H1 (cell line): ENCODE measurements at regions not wholly inside any gene's neighbourhood (a gene's known extent, or its start where the extent isn't known, plus 50 kb on each side); places are given as distances from the start of the nearest gene placed in this dataset.
"Not testable (repeated sequence)": the region's sequence is repeated elsewhere in the genome, so short reads cannot be mapped to it uniquely, and the experiment has no call there.

Source experiments
- CTCF ChIA-PET: fragments of 300-600 bp; sonication (Branson Sonifier 250); formaldehyde crosslinking; loops from one replicate; lab custom pipeline; 2021; ENCODE audit not compliant: partially characterized antibody; lab: Charles Lee
- POLR2A ChIA-PET: fragments of 300-600 bp; sonication (Branson Sonifier 250); formaldehyde crosslinking; loops from one replicate; lab custom pipeline; 2021; ENCODE audit warnings: inconsistent platforms; ENCODE audit not compliant: partially characterized antibody; lab: Charles Lee
- DNase-seq, 2 experiments: peaks; one replicate each; pipeline versions ENCODE4 v3.0.0 to v3.0.0-alpha.2; 2010 to 2022; ENCODE audit warnings: low spot score in 2 of 2, low read depth in 1 of 2, mixed read lengths in 1 of 2
- FAIRE-seq: peaks from 2 replicates; lab custom pipeline; 2011; peaks lifted over from hg19 to GRCh38; lab: Jason Lieb, UNC
- H2AFZ ChIP-seq: 2 replicates; pipeline ENCODE4 v1.8.1; 2012; ENCODE audit warnings: low read length, inconsistent platforms
- H2AK5ac ChIP-seq: 2 replicates; pipeline ENCODE4 v1.6.1; 2013; ENCODE audit warnings: low read depth, low read length
- H2BK120ac ChIP-seq: replicated peaks from 2 replicates; pipeline ENCODE3; 2013; ENCODE audit warnings: low read depth, low read length, inconsistent platforms
- H2BK12ac ChIP-seq: 2 replicates; pipeline ENCODE4 v1.6.1; 2013; ENCODE audit warnings: low read depth, low read length
- H2BK15ac ChIP-seq: 2 replicates; pipeline ENCODE4 v1.6.1; 2013; ENCODE audit warnings: low read length
- H2BK20ac ChIP-seq: 2 replicates; pipeline ENCODE4 v1.6.1; 2013; ENCODE audit warnings: low read length
- H2BK5ac ChIP-seq: 2 replicates; pipeline ENCODE4 v1.6.1; 2013; ENCODE audit warnings: low read depth, low read length
- H3K14ac ChIP-seq: 2 replicates; pipeline ENCODE4 v1.6.1; 2013; ENCODE audit warnings: inconsistent platforms; ENCODE audit not compliant: insufficient read length
- H3K18ac ChIP-seq: 2 replicates; pipeline ENCODE4 v1.6.1; 2013; ENCODE audit warnings: low read length; ENCODE audit errors: extremely low read depth
- H3K23ac ChIP-seq: 2 replicates; pipeline ENCODE4 v1.6.1; 2013; ENCODE audit warnings: inconsistent platforms; ENCODE audit not compliant: insufficient read length
- H3K23me2 ChIP-seq: 2 replicates; pipeline ENCODE4 v1.6.1; 2013; ENCODE audit warnings: low read depth, low read length
- H3K27ac ChIP-seq: 2 replicates; pipeline ENCODE4 v1.6.1; 2011; ENCODE audit warnings: low read depth, low read length, inconsistent platforms
- H3K27me3 ChIP-seq, 4 experiments: replicated peaks in 1 of 4; 1 replicate in 1 of 4; 2 replicates in 3 of 4; pipeline versions ENCODE4 v1.6.1 to v1.8.1; 2011 to 2013; ENCODE audit warnings: low read length in 3 of 4, mild to moderate bottlenecking in 3 of 4, inconsistent platforms in 2 of 4, mixed read lengths in 2 of 4, moderate library complexity in 1 of 4; ENCODE audit not compliant: control insufficient read depth in 3 of 4, insufficient read depth in 3 of 4; ENCODE audit errors: extremely low read depth in 1 of 4
- H3K36me3 ChIP-seq, 4 experiments: 2 replicates each; pipeline versions ENCODE4 v1.6.1 to v1.8.1; 2011 to 2013; ENCODE audit warnings: mild to moderate bottlenecking in 4 of 4, low read length in 3 of 4, moderate library complexity in 2 of 4, control low read depth in 1 of 4, inconsistent platforms in 1 of 4; ENCODE audit not compliant: insufficient read depth in 4 of 4, control insufficient read depth in 2 of 4
- H3K4ac ChIP-seq: replicated peaks from 2 replicates; pipeline ENCODE3; 2013; ENCODE audit warnings: low read length, low read depth, mixed read lengths, inconsistent platforms; ENCODE audit not compliant: insufficient read length
- H3K4me1 ChIP-seq, 4 experiments: replicated peaks in 1 of 4; 1 replicate in 1 of 4; 2 replicates in 3 of 4; pipeline versions ENCODE4 v1.6.1 to v1.8.1; 2011 to 2013; ENCODE audit warnings: low read length in 3 of 4, inconsistent platforms in 2 of 4, mixed read lengths in 1 of 4; ENCODE audit not compliant: insufficient read depth in 4 of 4, control insufficient read depth in 3 of 4
- H3K4me2 ChIP-seq, 2 experiments: 2 replicates each; pipeline versions ENCODE4 v1.6.1 to v1.8.1; 2011 to 2013; ENCODE audit warnings: low read depth in 2 of 2, low read length in 2 of 2, control low read depth in 1 of 2, inconsistent platforms in 1 of 2, mild to moderate bottlenecking in 1 of 2; ENCODE audit not compliant: insufficient read depth in 1 of 2
- H3K4me3 ChIP-seq, 4 experiments: fragments of 200-600, 300-600 bp in 1 of 4; sonication (generic), shearing (Covaris generic), sonication (Bioruptor Twin) in 1 of 4; 2 replicates each; pipeline versions ENCODE4 v1.5.1 to v1.8.1; 2011 to 2016; ENCODE audit warnings: low read length in 4 of 4, low read depth in 3 of 4, control low read depth in 2 of 4, inconsistent platforms in 2 of 4, mild to moderate bottlenecking in 2 of 4, mixed read lengths in 1 of 4, moderate library complexity in 1 of 4; ENCODE audit not compliant: insufficient read depth in 2 of 4; ENCODE audit errors: extremely low read depth in 1 of 4
- H3K56ac ChIP-seq: replicated peaks from 2 replicates; pipeline ENCODE3; 2013; ENCODE audit warnings: low read depth, mild to moderate bottlenecking, mixed read lengths, low read length, inconsistent platforms; ENCODE audit not compliant: insufficient read length
- H3K79me1 ChIP-seq: 2 replicates; pipeline ENCODE4 v1.6.1; 2013; ENCODE audit warnings: low read depth, low read length, control low read depth
- H3K79me2 ChIP-seq, 2 experiments: 2 replicates each; pipeline versions ENCODE4 v1.6.1 to v1.8.1; 2012 to 2013; ENCODE audit warnings: low read length in 2 of 2, mild to moderate bottlenecking in 2 of 2, inconsistent platforms in 1 of 2; ENCODE audit not compliant: insufficient read depth in 2 of 2, control insufficient read depth in 1 of 2
- H3K9ac ChIP-seq, 4 experiments: replicated peaks in 1 of 4; 1 replicate in 1 of 4; 2 replicates in 3 of 4; pipeline versions ENCODE4 v1.6.1 to v1.8.1; 2011 to 2013; ENCODE audit warnings: low read depth in 3 of 4, low read length in 3 of 4, control low read depth in 2 of 4, mild to moderate bottlenecking in 2 of 4, moderate library complexity in 2 of 4, inconsistent platforms in 1 of 4; ENCODE audit errors: extremely low read depth in 1 of 4
- H3K9me3 ChIP-seq, 2 experiments: 2 replicates each; pipeline versions ENCODE4 v1.6.1 to v1.8.1; 2012 to 2013; ENCODE audit warnings: mild to moderate bottlenecking in 2 of 2, moderate library complexity in 2 of 2, control low read depth in 1 of 2, inconsistent platforms in 1 of 2, low read depth in 1 of 2, low read length in 1 of 2, mixed read lengths in 1 of 2; ENCODE audit not compliant: insufficient read depth in 2 of 2
- H4K20me1 ChIP-seq, 2 experiments: replicated peaks in 1 of 2; 2 replicates each; pipeline versions ENCODE3 to v1.8.1; 2011 to 2013; ENCODE audit warnings: inconsistent platforms in 2 of 2, low read length in 2 of 2, mild to moderate bottlenecking in 1 of 2; ENCODE audit not compliant: insufficient read depth in 2 of 2, control insufficient read depth in 1 of 2
- H4K5ac ChIP-seq: 2 replicates; pipeline ENCODE4 v1.6.1; 2013; ENCODE audit warnings: low read length, low read depth, mixed read lengths, inconsistent platforms; ENCODE audit not compliant: insufficient read length
- H4K8ac ChIP-seq: 2 replicates; pipeline ENCODE4 v1.8.0; 2013; ENCODE audit warnings: mild to moderate bottlenecking, moderate library complexity, low read length, inconsistent platforms; ENCODE audit not compliant: insufficient read depth; ENCODE audit errors: extremely low read depth
- H4K91ac ChIP-seq: replicated peaks from 2 replicates; pipeline ENCODE3; 2013; ENCODE audit warnings: low read length, mixed read lengths, inconsistent platforms; ENCODE audit not compliant: insufficient read length
- WGBS, 2 experiments: shearing (Covaris generic) in 1 of 2; methylation state at CpG; one replicate each; pipeline versions ENCODE4 v1.1.6 to v1.1.7; 2013 to 2015; ENCODE audit warnings: low lambda C conversion rate in 2 of 2, mixed read lengths in 2 of 2, inconsistent platforms in 1 of 2, low coverage in 1 of 2, missing lambda C conversion rate in 1 of 2; ENCODE audit not compliant: insufficient replicate concordance in 2 of 2, insufficient coverage in 1 of 2, insufficient read length in 1 of 2; ENCODE audit errors: extremely low coverage in 1 of 2, missing lambda C conversion rate in 1 of 2; 5-methylcytosine and 5-hydroxymethylcytosine counted together

- H3K14ac ChIP-seq, H3K4ac ChIP-seq, H2BK120ac ChIP-seq, H4K20me1 ChIP-seq, POLR2A ChIA-PET, H4K5ac ChIP-seq, H3K27me3 ChIP-seq, H3K23me2 ChIP-seq, H2BK20ac ChIP-seq, H3K23ac ChIP-seq, H4K91ac ChIP-seq, H3K9ac ChIP-seq, H2AFZ ChIP-seq, H4K8ac ChIP-seq, H2BK5ac ChIP-seq, H3K27ac ChIP-seq, H3K56ac ChIP-seq, H2BK12ac ChIP-seq, H3K79me1 ChIP-seq, H2AK5ac ChIP-seq, H3K4me3 ChIP-seq, H3K36me3 ChIP-seq, CTCF ChIA-PET, H3K4me1 ChIP-seq, FAIRE-seq, H2BK15ac ChIP-seq, H3K79me2 ChIP-seq, H3K18ac ChIP-seq, DNase-seq, H3K9me3 ChIP-seq, H3K4me2 ChIP-seq: not testable (repeated sequence)
- 100% methylated on average over 4 of the region's 5 CpGs; no CpG with 5 or more reads in 1 of the 2 experiments for WGBS, 2 experiments
Measured at GRCh38 chr13:65564561-65564960, 1665.6 kb downstream of the PCDH9 start.
